ENCODE measurements at regions not wholly inside any gene's neighbourhood (a gene's known extent, or its start where the extent isn't known, plus 50 kb on each side); places are given as distances from the start of the nearest gene placed in this dataset.

GRCh38 chr13:58907347-58907746 lies 1256.4 kb downstream of the DIAPH3 start:
- no peaks in the 10 kb centered on the region for H3K36me3 ChIP-seq (ENCODE audit: insufficient read depth, low read length)
- no peaks in the 10 kb centered on the region for H3K9me2 ChIP-seq (ENCODE audit: insufficient read depth, low read length)
- no peaks in the 10 kb centered on the region for H3K79me2 ChIP-seq (replicated peaks; ENCODE audit: insufficient read depth, low read length)
- H4K20me1 ChIP-seq (ENCODE audit: insufficient read depth): no peaks in the 10 kb centered on the region
- no peaks in the 10 kb centered on the region for H3K9me3 ChIP-seq (ENCODE audit: low read length)
- no peak for TF ChIP-seq EP300 (conservative IDR thresholded peaks at IDR 0.05; ENCODE audit: poor library complexity, severe bottlenecking)
- no peak for TF ChIP-seq MXI1 (conservative IDR thresholded peaks at IDR 0.05; ENCODE audit: poor library complexity, severe bottlenecking)
- no peak for TF ChIP-seq SMC3 (conservative IDR thresholded peaks at IDR 0.05; ENCODE audit: poor library complexity)
- TF ChIP-seq EZH2 (IDR thresholded peaks at IDR 0.05; ENCODE audit: borderline replicate concordance, insufficient read depth, low read length, poor library complexity, severe bottlenecking): no peak
- TF ChIP-seq POLR2AphosphoS5 (IDR thresholded peaks at IDR 0.05): no peak
- no peak for TF ChIP-seq CTCF (IDR thresholded peaks at IDR 0.05; ENCODE audit: poor library complexity, severe bottlenecking)
- no peak for TF ChIP-seq REST (IDR thresholded peaks at IDR 0.05; ENCODE audit: borderline replicate concordance)
- no peak for TF ChIP-seq RAD21 (conservative IDR thresholded peaks at IDR 0.05)
- TF ChIP-seq TAF1 (IDR thresholded peaks at IDR 0.05; ENCODE audit: low read depth): no peak
- no peak overlapping the region for H2AFZ ChIP-seq (ENCODE audit: low read depth, low read length)
- H3F3A ChIP-seq (ENCODE audit: insufficient read depth, low read length, poor library complexity, severe bottlenecking): no peaks in the 10 kb centered on the region
- no peaks in the 10 kb centered on the region for H3K27me3 ChIP-seq (ENCODE audit: insufficient read depth, low read depth, low read length)
- H3K4me3 ChIP-seq (ENCODE audit: low read length): no peak overlapping the region
- H3K4me2 ChIP-seq (ENCODE audit: low read length): no peak overlapping the region
- no peak overlapping the region for H3K9ac ChIP-seq (ENCODE audit: low read length)
- H3K27ac ChIP-seq (ENCODE audit: low read length): no peak overlapping the region

DNA sequence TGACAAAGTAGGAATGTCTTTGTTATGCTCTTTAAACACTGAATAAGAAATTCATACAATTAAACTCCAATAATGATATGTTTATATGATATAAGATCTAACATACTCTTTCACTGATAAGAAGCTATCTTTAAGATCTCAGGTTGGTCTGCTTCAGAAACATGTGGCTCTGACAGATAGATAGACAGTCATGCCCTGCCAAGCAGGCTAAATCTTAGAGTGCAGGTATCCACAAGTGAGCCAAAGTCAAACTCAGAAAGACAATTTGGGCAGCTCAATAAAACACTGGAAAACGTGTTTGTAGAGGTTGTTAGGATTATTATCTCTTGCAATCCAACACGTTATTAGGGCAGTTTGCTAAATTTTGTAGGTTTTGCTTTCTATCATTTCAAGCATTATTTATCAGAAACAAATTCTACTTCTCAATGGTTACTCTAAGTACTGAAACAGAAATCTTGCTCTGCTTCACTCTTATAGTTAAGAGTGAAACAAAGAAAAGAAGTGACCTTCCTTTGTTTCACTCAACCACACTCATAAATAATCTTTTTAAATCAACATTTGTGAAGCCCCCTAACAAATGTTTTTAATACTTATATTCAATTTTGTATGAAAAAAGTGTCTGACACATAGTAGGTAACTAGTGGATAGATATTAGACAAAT lies 1255.6 kb downstream of the DIAPH3 start:
- H2AFZ ChIP-seq (ENCODE audit: low read depth, low read length): no peak overlapping the region
- no peak overlapping the region for H3K4me3 ChIP-seq (ENCODE audit: low read length)
- no peak overlapping the region for H3K9ac ChIP-seq (ENCODE audit: low read length)
- H3K27ac ChIP-seq (ENCODE audit: low read length): no peak overlapping the region
- TF ChIP-seq MXI1 (conservative IDR thresholded peaks at IDR 0.05; ENCODE audit: poor library complexity, severe bottlenecking) (no peak), CTCF (IDR thresholded peaks at IDR 0.05; ENCODE audit: poor library complexity, severe bottlenecking) (no peak), POLR2AphosphoS5 (IDR thresholded peaks at IDR 0.05) (no peak), RAD21 (conservative IDR thresholded peaks at IDR 0.05) (no peak), TAF1 (IDR thresholded peaks at IDR 0.05; ENCODE audit: low read depth) (no peak), REST (IDR thresholded peaks at IDR 0.05; ENCODE audit: borderline replicate concordance) (no peak), EP300 (conservative IDR thresholded peaks at IDR 0.05; ENCODE audit: poor library complexity, severe bottlenecking) (no peak), EZH2 (IDR thresholded peaks at IDR 0.05; ENCODE audit: borderline replicate concordance, insufficient read depth, low read length, poor library complexity, severe bottlenecking) (no peak), SMC3 (conservative IDR thresholded peaks at IDR 0.05; ENCODE audit: poor library complexity) (no peak)
- H3K4me2 ChIP-seq (ENCODE audit: low read length): no peak overlapping the region
- H3F3A ChIP-seq (ENCODE audit: insufficient read depth, low read length, poor library complexity, severe bottlenecking): no peaks in the 10 kb centered on the region
- H3K27me3 ChIP-seq (ENCODE audit: insufficient read depth, low read depth, low read length): no peaks in the 10 kb centered on the region
- no peaks in the 10 kb centered on the region for H4K20me1 ChIP-seq (ENCODE audit: insufficient read depth)
- no peaks in the 10 kb centered on the region for H3K79me2 ChIP-seq (replicated peaks; ENCODE audit: insufficient read depth, low read length)
- H3K9me3 ChIP-seq (ENCODE audit: low read length): no peaks in the 10 kb centered on the region
- no peaks in the 10 kb centered on the region for H3K9me2 ChIP-seq (ENCODE audit: insufficient read depth, low read length)
- no peaks in the 10 kb centered on the region for H3K36me3 ChIP-seq (ENCODE audit: insufficient read depth, low read length)
